ENCODE measurements at regions not wholly inside any gene's neighbourhood (a gene's known extent, or its start where the extent isn't known, plus 50 kb on each side); places are given as distances from the start of the nearest gene placed in this dataset.

GRCh38 chrX:121208563-121208962 is 161.2 kb downstream of the GLUD2 start:
- no peak for TF ChIP-seq POLR2A (IDR thresholded peaks at IDR 0.05)
- no peak for TF ChIP-seq CTCF (IDR thresholded peaks at IDR 0.05)
